ENCODE measurements at regions not wholly inside any gene's neighbourhood (a gene's known extent, or its start where the extent isn't known, plus 50 kb on each side); places are given as distances from the start of the nearest gene placed in this dataset.

- peak; percentile 78 for TF ChIP-seq MAFG (tag; conservative IDR thresholded peaks at IDR 0.05)
- TF ChIP-seq ZNF23 (CRISPR knock-in tag; IDR thresholded peaks at IDR 0.05) = no peak
- TF ChIP-seq E2F8 (IDR thresholded peaks at IDR 0.05; ENCODE audit: low read depth, partially characterized antibody) = no peak
- 0 out of 6 replicates have a peak, but pooled peaks of 1 of the 3 experiments have one; percentile 33 for TF ChIP-seq ZBTB11 (CRISPR knock-in tag; IDR thresholded peaks at IDR 0.05)
- TF ChIP-seq CEBPB (tag; IDR thresholded peaks at IDR 0.05) = peak; percentile 66
- TF ChIP-seq SOX6 (IDR thresholded peaks at IDR 0.05) = 0 out of 2 replicates have a peak, but pooled peaks have one; percentile 32
- peak; percentile 95 for TF ChIP-seq MEIS2 (IDR thresholded peaks at IDR 0.05; ENCODE audit: partially characterized antibody)
- TF ChIP-seq HDAC2 (IDR thresholded peaks at IDR 0.05) = 0 out of 2 replicates have a peak, but pooled peaks have one; percentile 21
- peak; percentile 15; the same call in 1 of the 2 replicates for TF ChIP-seq MAFK (IDR thresholded peaks at IDR 0.05; ENCODE audit: low read length)
- peak; percentile 86 for TF ChIP-seq CBFA2T3 (IDR thresholded peaks at IDR 0.05)
- no peak for TF ChIP-seq NR3C1 (CRISPR knock-in tag; IDR thresholded peaks at IDR 0.05)
- peak; percentile 85 for TF ChIP-seq TEAD4 (IDR thresholded peaks at IDR 0.05; ENCODE audit: low read length)
- TF ChIP-seq TEAD4 (CRISPR knock-in tag; IDR thresholded peaks at IDR 0.05; ENCODE audit: borderline replicate concordance) = no peak
- peak; percentile 77; the same call in 1 of the 2 replicates for TF ChIP-seq DPF2 (IDR thresholded peaks at IDR 0.05)
- TF ChIP-seq RCOR1 (IDR thresholded peaks at IDR 0.05; ENCODE audit: borderline replicate concordance in 1 of 2, low read depth in 2 of 2, low read length in 2 of 2) = peak in 1 of 2 experiments; percentile 53; a peak in 1 of 4 replicates
- TF ChIP-seq CEBPG (CRISPR knock-in tag; IDR thresholded peaks at IDR 0.05) = no peak
- peak in 1 of 2 experiments; percentile 75; a peak in 2 of 4 replicates for TF ChIP-seq CEBPG (tag; conservative IDR thresholded peaks at IDR 0.05 in 1 of 2, IDR thresholded peaks at IDR 0.05 in 1 of 2)
- TF ChIP-seq BRF1 (IDR thresholded peaks at IDR 0.05; ENCODE audit: borderline replicate concordance, extremely low read depth, insufficient read length) = no peak
- TF ChIP-seq PBX2 (CRISPR knock-in tag; IDR thresholded peaks at IDR 0.05; ENCODE audit: low read depth) = no peak
- TF ChIP-seq PBX2 (tag; conservative IDR thresholded peaks at IDR 0.05; ENCODE audit: low read depth) = peak; percentile 91
- peak; percentile 77 for TF ChIP-seq CBFA2T2 (conservative IDR thresholded peaks at IDR 0.05)
Observed at GRCh38 chr14:34113991-34114390, 163.1 kb upstream of the EGLN3 start (continued).

Measured in K562 (cell line).